ENCODE measurements at regions not wholly inside any gene's neighbourhood (a gene's known extent, or its start where the extent isn't known, plus 50 kb on each side); places are given as distances from the start of the nearest gene placed in this dataset.
A peak's percentile ranks its signal among the peaks of the same experiment; 100 is the strongest.

DNA sequence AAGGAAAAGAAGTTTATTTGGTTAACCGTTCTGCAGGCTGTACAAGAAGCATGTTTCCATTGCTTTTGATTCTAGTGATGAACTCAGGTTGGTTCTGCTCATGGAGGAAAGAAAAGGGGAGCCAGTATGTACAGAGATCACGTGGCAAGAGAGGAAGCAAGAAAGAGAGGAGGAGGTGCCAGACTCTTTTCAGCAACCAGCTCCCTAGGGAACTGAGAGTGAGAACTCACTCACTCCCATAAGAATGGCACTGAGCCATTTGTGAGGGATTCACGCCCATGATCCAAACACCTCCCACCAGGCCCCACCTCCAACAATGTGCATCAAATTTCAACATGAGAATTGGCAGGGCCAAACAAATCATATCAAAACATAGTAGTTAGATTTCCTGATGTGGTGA is 649.1 kb downstream of the EPM2A start:
- H4K5ac ChIP-seq (ENCODE audit: insufficient read length, low read depth, low read length), result no peak overlapping the region
- no peaks in the 10 kb centered on the region for H3K23me2 ChIP-seq (ENCODE audit: low read depth, low read length)
- H2BK15ac ChIP-seq (ENCODE audit: low read length), result no peak overlapping the region
- H3K9me3 ChIP-seq (ENCODE audit: insufficient read depth in 2 of 2, low read depth in 1 of 2, low read length in 1 of 2), result no peaks in the 10 kb centered on the region
- no peaks in the 10 kb centered on the region for H4K20me1 ChIP-seq (replicated peaks in 1 of 2; ENCODE audit: control insufficient read depth in 1 of 2, insufficient read depth in 2 of 2, low read length in 2 of 2)
- no peak overlapping the region for H3K4ac ChIP-seq (replicated peaks; ENCODE audit: insufficient read length, low read depth, low read length)
- H2AK5ac ChIP-seq (ENCODE audit: low read depth, low read length), result no peak overlapping the region
- DNase-seq (ENCODE audit: low read depth in 1 of 2, low spot score in 2 of 2) (no peak), FAIRE-seq (no peak)
- H4K91ac ChIP-seq (replicated peaks; ENCODE audit: insufficient read length, low read length), result no peak overlapping the region
- 58% methylated on average over 3 of the region's 3 CpGs; no CpG with 5 or more reads in 1 of the 2 experiments for WGBS, 2 experiments (ENCODE audit: extremely low coverage in 1 of 2, insufficient coverage in 1 of 2, insufficient read length in 1 of 2, insufficient replicate concordance in 2 of 2, low coverage in 1 of 2, low lambda C conversion rate in 2 of 2, missing lambda C conversion rate in 1 of 2)
- no peak overlapping the region for H4K8ac ChIP-seq (ENCODE audit: extremely low read depth, insufficient read depth, low read length)
- H2BK5ac ChIP-seq (ENCODE audit: low read depth, low read length), result no peak overlapping the region
- H3K14ac ChIP-seq (ENCODE audit: insufficient read length), result no peak overlapping the region
- no peak overlapping the region for H3K9ac ChIP-seq (replicated peaks in 1 of 4; ENCODE audit: extremely low read depth in 1 of 4, low read depth in 3 of 4, low read length in 3 of 4)
- peaks cover 0 to 3% (median 0%) of the 10 kb centered on the region in 4 experiments; a peak in 1 of 7 replicates for H3K4me1 ChIP-seq (replicated peaks in 1 of 4; ENCODE audit: control insufficient read depth in 3 of 4, insufficient read depth in 4 of 4, low read length in 3 of 4)
- no peaks in the 10 kb centered on the region for H3K27me3 ChIP-seq (replicated peaks in 1 of 4; ENCODE audit: control insufficient read depth in 3 of 4, extremely low read depth in 1 of 4, insufficient read depth in 3 of 4, low read length in 3 of 4)
- ChIA-PET CTCF (ENCODE audit: partially characterized antibody) (no interaction called here), POLR2A (ENCODE audit: partially characterized antibody) (no interaction called here)
- no peak overlapping the region for H3K18ac ChIP-seq (ENCODE audit: extremely low read depth, low read length)
- no peaks in the 10 kb centered on the region for H3K79me2 ChIP-seq (ENCODE audit: control insufficient read depth in 1 of 2, insufficient read depth in 2 of 2, low read length in 2 of 2)
- H2AFZ ChIP-seq (ENCODE audit: low read length), result peak overlapping the region; percentile 98; the same call in 1 of the 2 replicates
- no peak overlapping the region for H2BK20ac ChIP-seq (ENCODE audit: low read length)
- H3K36me3 ChIP-seq (ENCODE audit: control insufficient read depth in 2 of 4, insufficient read depth in 4 of 4, low read length in 3 of 4), result no peaks in the 10 kb centered on the region
- H2BK120ac ChIP-seq (replicated peaks; ENCODE audit: low read depth, low read length), result no peak overlapping the region
- H3K79me1 ChIP-seq (ENCODE audit: low read depth, low read length), result no peaks in the 10 kb centered on the region
- no peak overlapping the region for H2BK12ac ChIP-seq (ENCODE audit: low read depth, low read length)
- H3K4me2 ChIP-seq (ENCODE audit: insufficient read depth in 1 of 2, low read depth in 2 of 2, low read length in 2 of 2), result no peak overlapping the region
- no peak overlapping the region for H3K23ac ChIP-seq (ENCODE audit: insufficient read length)
- no peak overlapping the region for H3K27ac ChIP-seq (ENCODE audit: low read depth, low read length)
- H3K4me3 ChIP-seq (ENCODE audit: extremely low read depth in 1 of 4, insufficient read depth in 2 of 4, low read depth in 3 of 4, low read length in 4 of 4), result no peak overlapping the region; a peak in 1 of 8 replicates
- TF ChIP-seq NRF1 (IDR thresholded peaks at IDR 0.05; ENCODE audit: low read depth, low read length) (no peak), PHF8 (conservative IDR thresholded peaks at IDR 0.05; ENCODE audit: low read depth, low read length) (no peak), NANOG (IDR thresholded peaks at IDR 0.05; ENCODE audit: insufficient read depth, low read depth, low read length, poor library complexity, severe bottlenecking) (no peak)
- TF ChIP-seq, protein P1, sequence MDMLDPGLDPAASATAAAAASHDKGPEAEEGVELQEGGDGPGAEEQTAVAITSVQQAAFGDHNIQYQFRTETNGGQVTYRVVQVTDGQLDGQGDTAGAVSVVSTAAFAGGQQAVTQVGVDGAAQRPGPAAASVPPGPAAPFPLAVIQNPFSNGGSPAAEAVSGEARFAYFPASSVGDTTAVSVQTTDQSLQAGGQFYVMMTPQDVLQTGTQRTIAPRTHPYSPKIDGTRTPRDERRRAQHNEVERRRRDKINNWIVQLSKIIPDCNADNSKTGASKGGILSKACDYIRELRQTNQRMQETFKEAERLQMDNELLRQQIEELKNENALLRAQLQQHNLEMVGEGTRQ (IDR thresholded peaks at IDR 0.05; ENCODE audit: low read length), result peak; percentile 29; the same call in 1 of the 2 replicates
- H3K56ac ChIP-seq (replicated peaks; ENCODE audit: insufficient read length, low read depth, low read length), result no peak overlapping the region

Measured in H1 (cell line).